HCT116 (cell line): ENCODE measurements at regions not wholly inside any gene's neighbourhood (a gene's known extent, or its start where the extent isn't known, plus 50 kb on each side); places are given as distances from the start of the nearest gene placed in this dataset.

ENCODE experiments used
- CBX3 ChIP-seq: IDR thresholded peaks from 2 replicates; pipeline ENCODE4 v1.6.1; 2012; ENCODE audit warnings: low read depth
- EZH2 ChIP-seq: fragments of 200-600 bp; sonication (generic); IDR thresholded peaks from 2 replicates; pipeline ENCODE4 v1.6.1; 2017; ENCODE audit warnings: antibody characterized with exemption, mixed run types
- JUND ChIP-seq: IDR thresholded peaks from 2 replicates; pipeline ENCODE4 v1.6.1; 2012
- MAX ChIP-seq: IDR thresholded peaks from 2 replicates; pipeline ENCODE4 v1.6.1; 2012
- POLR2A ChIP-seq: IDR thresholded peaks from 2 replicates; pipeline ENCODE4 v1.7.0; 2011; ENCODE audit warnings: borderline replicate concordance; ENCODE audit not compliant: insufficient read depth, insufficient read length; ENCODE audit errors: extremely low read depth
- RAD21 ChIP-seq: IDR thresholded peaks from 2 replicates; pipeline ENCODE4 v1.6.1; 2012; ENCODE audit warnings: low read depth, mild to moderate bottlenecking
- YY1 ChIP-seq: IDR thresholded peaks from 2 replicates; pipeline ENCODE4 v1.6.1; 2011; ENCODE audit warnings: low read length, low read depth, moderate library complexity, mild to moderate bottlenecking; ENCODE audit not compliant: insufficient replicate concordance; ENCODE audit errors: extremely low read depth
- TF ChIP-seq, protein P1 (sequence below), 3 experiments: fragments of 200-600 bp in 1 of 3; sonication (generic) in 1 of 3; IDR thresholded peaks in 2 of 3; conservative IDR thresholded peaks in 1 of 3; 2 replicates each; pipeline ENCODE4 v1.5.1; 2012 to 2017; ENCODE audit warnings: low read depth in 2 of 3, low read length in 2 of 3, antibody characterized with exemption in 1 of 3, borderline replicate concordance in 1 of 3, control low read depth in 1 of 3, mild to moderate bottlenecking in 1 of 3, mixed read lengths in 1 of 3, mixed run types in 1 of 3, moderate library complexity in 1 of 3; ENCODE audit not compliant: insufficient read depth in 1 of 3
- TF ChIP-seq, protein P2 (sequence below): IDR thresholded peaks from 2 replicates; pipeline ENCODE4 v1.6.1; 2012

GRCh38 chr2:122528061-122528460 is 772.6 kb downstream of the TSN start:
- TF ChIP-seq RAD21 (no peak), JUND (no peak), POLR2A (no peak), YY1 (no peak), MAX (no peak), EZH2 (no peak), CBX3 (no peak)
- TF ChIP-seq, protein P1, sequence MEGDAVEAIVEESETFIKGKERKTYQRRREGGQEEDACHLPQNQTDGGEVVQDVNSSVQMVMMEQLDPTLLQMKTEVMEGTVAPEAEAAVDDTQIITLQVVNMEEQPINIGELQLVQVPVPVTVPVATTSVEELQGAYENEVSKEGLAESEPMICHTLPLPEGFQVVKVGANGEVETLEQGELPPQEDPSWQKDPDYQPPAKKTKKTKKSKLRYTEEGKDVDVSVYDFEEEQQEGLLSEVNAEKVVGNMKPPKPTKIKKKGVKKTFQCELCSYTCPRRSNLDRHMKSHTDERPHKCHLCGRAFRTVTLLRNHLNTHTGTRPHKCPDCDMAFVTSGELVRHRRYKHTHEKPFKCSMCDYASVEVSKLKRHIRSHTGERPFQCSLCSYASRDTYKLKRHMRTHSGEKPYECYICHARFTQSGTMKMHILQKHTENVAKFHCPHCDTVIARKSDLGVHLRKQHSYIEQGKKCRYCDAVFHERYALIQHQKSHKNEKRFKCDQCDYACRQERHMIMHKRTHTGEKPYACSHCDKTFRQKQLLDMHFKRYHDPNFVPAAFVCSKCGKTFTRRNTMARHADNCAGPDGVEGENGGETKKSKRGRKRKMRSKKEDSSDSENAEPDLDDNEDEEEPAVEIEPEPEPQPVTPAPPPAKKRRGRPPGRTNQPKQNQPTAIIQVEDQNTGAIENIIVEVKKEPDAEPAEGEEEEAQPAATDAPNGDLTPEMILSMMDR (IDR thresholded peaks at IDR 0.05 in 2 of 3, conservative IDR thresholded peaks at IDR 0.05 in 1 of 3; ENCODE audit: borderline replicate concordance in 1 of 3, insufficient read depth in 1 of 3, low read depth in 2 of 3, low read length in 2 of 3), result no peak
- TF ChIP-seq, protein P2, sequence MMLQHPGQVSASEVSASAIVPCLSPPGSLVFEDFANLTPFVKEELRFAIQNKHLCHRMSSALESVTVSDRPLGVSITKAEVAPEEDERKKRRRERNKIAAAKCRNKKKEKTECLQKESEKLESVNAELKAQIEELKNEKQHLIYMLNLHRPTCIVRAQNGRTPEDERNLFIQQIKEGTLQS, result no peak
